Kidney (tissue), 13 donors: ENCODE measurements at regions not wholly inside any gene's neighbourhood (a gene's known extent, or its start where the extent isn't known, plus 50 kb on each side); places are given as distances from the start of the nearest gene placed in this dataset.
"Not testable (repeated sequence)": the region's sequence is repeated elsewhere in the genome, so short reads cannot be mapped to it uniquely, and the experiment has no call there.

Experiments used
- DNase-seq, 5 donors: peaks; one replicate each; pipeline ENCODE4 v3.0.0-alpha.2; 2013 to 2020
- FAIRE-seq: peaks from 2 replicates; lab custom pipeline; 2012; peaks lifted over from hg19 to GRCh38; lab: Jason Lieb, UNC
- H3K27ac ChIP-seq, 2 donors: one replicate each; pipeline ENCODE4 v1.7.0; 2013; ENCODE audit warnings: low read depth in 2 of 2, low read length in 2 of 2, inconsistent platforms in 1 of 2
- H3K27me3 ChIP-seq: one replicate; pipeline ENCODE4 v1.7.1; 2013; ENCODE audit warnings: low read length, inconsistent platforms; ENCODE audit not compliant: control insufficient read depth, insufficient read depth
- H3K36me3 ChIP-seq, 3 donors: one replicate each; pipeline versions ENCODE4 v1.7.0 to v1.7.1; 2013; ENCODE audit warnings: low read length in 3 of 3, control low read depth in 1 of 3, inconsistent platforms in 1 of 3; ENCODE audit not compliant: insufficient read depth in 3 of 3, control insufficient read depth in 2 of 3
- H3K4me1 ChIP-seq, 3 donors: one replicate each; pipeline versions ENCODE4 v1.7.0 to v1.7.1; 2013; ENCODE audit warnings: low read length in 3 of 3, inconsistent platforms in 1 of 3, low read depth in 1 of 3; ENCODE audit not compliant: control insufficient read depth in 2 of 3, insufficient read depth in 2 of 3
- H3K4me3 ChIP-seq, 3 donors: one replicate each; pipeline versions ENCODE4 v1.7.0 to v1.8.1; 2013; ENCODE audit warnings: low read length in 3 of 3, control low read depth in 1 of 3, inconsistent platforms in 1 of 3
- H3K9ac ChIP-seq, 3 donors: one replicate each; pipeline versions ENCODE4 v1.7.0 to v1.7.1; 2013; ENCODE audit warnings: low read length in 3 of 3, control low read depth in 1 of 3, inconsistent platforms in 1 of 3
- H3K9me3 ChIP-seq, 3 donors: one replicate each; pipeline versions ENCODE4 v1.7.0 to v1.7.1; 2013; ENCODE audit warnings: low read length in 3 of 3, control low read depth in 1 of 3, inconsistent platforms in 1 of 3; ENCODE audit not compliant: control insufficient read depth in 2 of 3, insufficient read depth in 1 of 3
- CTCF ChIP-seq: IDR thresholded peaks from 3 replicates; pipeline ENCODE4 v1.5.1; 2012; ENCODE audit warnings: mild to moderate bottlenecking, moderate library complexity, borderline replicate concordance; ENCODE audit not compliant: insufficient read depth; ENCODE audit errors: extremely low read depth
- intact Hi-C: fragments of 100-400 bp; cut with DNase I; formaldehyde crosslinking; loops from one replicate; pipeline ENCODE4 v1.11.1; 2022
- donor health status: control.
- donor health status: control.
- donor health status: control.
- donor health status: control.
- donor health status: control.
- donor health status: DM: yes; HTN: yes; CAD: no.
- donor health status: Normal renal cell carcinoma (clear cell type).

GRCh38 chr3:162569314-162569713 is 1072.7 kb downstream of the OTOL1 start:
- Histone ChIP-seq H3K9me3 (no peaks in the 10 kb centered on the region), H3K27me3 (no peaks in the 10 kb centered on the region), H3K36me3 (no peaks in the 10 kb centered on the region), H3K27ac (no peak overlapping the region), H3K4me1 (no peaks in the 10 kb centered on the region), H3K4me3 (no peak overlapping the region), H3K9ac (no peak overlapping the region)
- FAIRE-seq, result no peak
- intact Hi-C loops, result no loop called here
- peak in 1 of 5 donors; percentile 7 for DNase-seq
- no peak for TF ChIP-seq CTCF

- H3K4me3 ChIP-seq, result no peak overlapping the region
- no peaks in the 10 kb centered on the region for H3K4me1 ChIP-seq
- FAIRE-seq, result no peak
- intact Hi-C loops, result no loop called here
- H3K9me3 ChIP-seq, result no peaks in the 10 kb centered on the region
- no peak for TF ChIP-seq CTCF
- DNase-seq, result no peak
- H3K27ac ChIP-seq, result no peak overlapping the region
- no peaks in the 10 kb centered on the region for H3K36me3 ChIP-seq
- no peaks in the 10 kb centered on the region for H3K27me3 ChIP-seq
- no peak overlapping the region for H3K9ac ChIP-seq
These were observed 1088.4 kb downstream of the OTOL1 start for GRCh38 chr3:162584986-162585385.

- no peak overlapping the region for H3K27ac ChIP-seq
- H3K4me3 ChIP-seq, result no peak overlapping the region
- TF ChIP-seq CTCF, result no peak
- no peak overlapping the region for H3K9ac ChIP-seq
- DNase-seq (peak in 2 of 5 donors; percentile 4 to 15), FAIRE-seq (no peak)
- intact Hi-C loops, result no loop called here
- no peaks in the 10 kb centered on the region for H3K9me3 ChIP-seq
- no peaks in the 10 kb centered on the region for H3K27me3 ChIP-seq
- H3K36me3 ChIP-seq, result no peaks in the 10 kb centered on the region
- no peaks in the 10 kb centered on the region for H3K4me1 ChIP-seq
These were observed 1090.0 kb downstream of the OTOL1 start for GRCh38 chr3:162586591-162586990.

- Histone ChIP-seq H3K9me3 (no peaks in the 10 kb centered on the region), H3K9ac (no peak overlapping the region), H3K4me1 (no peaks in the 10 kb centered on the region), H3K4me3 (no peak overlapping the region), H3K27ac (no peak overlapping the region), H3K36me3 (no peaks in the 10 kb centered on the region), H3K27me3 (no peaks in the 10 kb centered on the region)
- no peak for TF ChIP-seq CTCF
- DNase-seq (no peak), FAIRE-seq (no peak)
- intact Hi-C loops, result no loop called here
These were observed 1100.6 kb downstream of the OTOL1 start for GRCh38 chr3:162597226-162597625.

GRCh38 chr3:162598500-162598899 is 1101.9 kb downstream of the OTOL1 start:
- H3K9me3 ChIP-seq, H3K36me3 ChIP-seq, H3K9ac ChIP-seq, FAIRE-seq, H3K27me3 ChIP-seq, intact Hi-C loops, H3K4me3 ChIP-seq, H3K4me1 ChIP-seq, H3K27ac ChIP-seq: not testable (repeated sequence)
- DNase-seq, result peak in 2 of 5 donors; percentile 16

GRCh38 chr3:162599742-162600141 is 1103.1 kb downstream of the OTOL1 start:
- H3K27ac ChIP-seq, H3K4me3 ChIP-seq, intact Hi-C loops, FAIRE-seq, H3K9me3 ChIP-seq, H3K4me1 ChIP-seq, H3K27me3 ChIP-seq, H3K36me3 ChIP-seq, H3K9ac ChIP-seq: not testable (repeated sequence)
- DNase-seq, result peak in 1 of 5 donors; percentile 74
